ENCODE measurements at regions not wholly inside any gene's neighbourhood (a gene's known extent, or its start where the extent isn't known, plus 50 kb on each side); places are given as distances from the start of the nearest gene placed in this dataset.
"Not testable (repeated sequence)": the region's sequence is repeated elsewhere in the genome, so short reads cannot be mapped to it uniquely, and the experiment has no call there.

DNA sequence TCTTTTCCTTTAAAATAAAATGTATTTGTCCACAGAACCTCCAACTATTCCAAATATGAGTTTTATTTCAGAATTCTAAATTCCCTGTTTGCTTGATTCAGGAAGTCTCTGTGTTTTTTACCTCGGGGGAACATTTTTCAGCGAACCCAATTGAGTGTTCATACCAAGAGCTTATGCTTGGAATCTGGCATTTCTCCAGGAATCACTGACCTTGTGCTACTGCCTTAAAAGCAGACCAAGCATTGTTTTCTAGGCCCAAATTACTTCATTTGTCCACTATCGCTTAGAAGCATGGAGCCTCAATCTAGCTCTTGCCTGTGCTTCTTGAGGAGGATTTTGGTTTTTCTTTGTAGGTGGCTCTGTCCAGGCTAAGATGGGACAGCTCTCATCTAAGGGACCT, 59.4 kb downstream of the EBLN1 start:
- no peak for DNase-seq (ENCODE audit: low spot score)
- TF ChIP-seq, protein P1, sequence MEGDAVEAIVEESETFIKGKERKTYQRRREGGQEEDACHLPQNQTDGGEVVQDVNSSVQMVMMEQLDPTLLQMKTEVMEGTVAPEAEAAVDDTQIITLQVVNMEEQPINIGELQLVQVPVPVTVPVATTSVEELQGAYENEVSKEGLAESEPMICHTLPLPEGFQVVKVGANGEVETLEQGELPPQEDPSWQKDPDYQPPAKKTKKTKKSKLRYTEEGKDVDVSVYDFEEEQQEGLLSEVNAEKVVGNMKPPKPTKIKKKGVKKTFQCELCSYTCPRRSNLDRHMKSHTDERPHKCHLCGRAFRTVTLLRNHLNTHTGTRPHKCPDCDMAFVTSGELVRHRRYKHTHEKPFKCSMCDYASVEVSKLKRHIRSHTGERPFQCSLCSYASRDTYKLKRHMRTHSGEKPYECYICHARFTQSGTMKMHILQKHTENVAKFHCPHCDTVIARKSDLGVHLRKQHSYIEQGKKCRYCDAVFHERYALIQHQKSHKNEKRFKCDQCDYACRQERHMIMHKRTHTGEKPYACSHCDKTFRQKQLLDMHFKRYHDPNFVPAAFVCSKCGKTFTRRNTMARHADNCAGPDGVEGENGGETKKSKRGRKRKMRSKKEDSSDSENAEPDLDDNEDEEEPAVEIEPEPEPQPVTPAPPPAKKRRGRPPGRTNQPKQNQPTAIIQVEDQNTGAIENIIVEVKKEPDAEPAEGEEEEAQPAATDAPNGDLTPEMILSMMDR (IDR thresholded peaks at IDR 0.05; ENCODE audit: extremely low read depth, missing control alignments), result no peak

DNA sequence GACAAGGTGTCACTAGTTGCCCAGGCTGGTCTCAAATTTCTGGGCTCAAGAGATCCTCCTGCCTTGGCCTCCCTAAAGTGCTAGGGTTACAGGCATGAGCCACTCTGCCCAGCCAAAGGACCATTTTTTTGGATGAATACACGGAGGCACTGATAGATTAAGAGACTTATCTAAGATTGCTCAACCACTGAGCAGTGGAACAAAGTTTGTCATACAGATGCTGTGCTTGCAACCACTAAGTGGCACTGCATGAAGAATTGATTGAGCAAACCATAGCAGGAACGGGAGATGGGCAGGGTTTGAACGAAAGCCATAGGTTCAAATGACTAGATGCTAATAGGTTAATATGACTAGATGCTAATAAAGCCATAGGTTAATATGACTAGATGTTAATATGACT, 61.1 kb downstream of the EBLN1 start:
- TF ChIP-seq, protein P1 (IDR thresholded peaks at IDR 0.05; ENCODE audit: extremely low read depth, missing control alignments), result no peak
- DNase-seq (ENCODE audit: low spot score), result no peak

DNA sequence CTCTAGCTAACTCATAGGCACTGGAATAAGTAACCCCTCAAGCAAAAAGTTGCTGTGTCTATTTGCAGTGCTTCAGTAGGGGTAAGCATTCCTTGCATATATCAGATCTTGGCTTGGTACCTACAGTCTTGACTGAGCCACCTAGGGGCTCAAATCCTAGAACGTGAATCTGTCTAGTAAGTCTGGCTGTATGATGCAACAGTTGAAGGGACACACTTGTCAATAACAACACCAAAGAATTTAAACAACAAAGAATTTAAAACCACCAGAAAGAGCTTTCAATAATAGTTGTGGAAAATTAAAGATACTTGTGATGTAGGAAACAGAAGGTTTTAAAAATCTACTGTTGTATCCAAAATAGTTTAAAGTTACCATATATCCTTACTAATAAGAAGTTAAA, 65.4 kb downstream of the EBLN1 start:
- no peak for DNase-seq (ENCODE audit: low spot score)
- TF ChIP-seq, protein P1 (IDR thresholded peaks at IDR 0.05; ENCODE audit: extremely low read depth, missing control alignments), result no peak

DNA sequence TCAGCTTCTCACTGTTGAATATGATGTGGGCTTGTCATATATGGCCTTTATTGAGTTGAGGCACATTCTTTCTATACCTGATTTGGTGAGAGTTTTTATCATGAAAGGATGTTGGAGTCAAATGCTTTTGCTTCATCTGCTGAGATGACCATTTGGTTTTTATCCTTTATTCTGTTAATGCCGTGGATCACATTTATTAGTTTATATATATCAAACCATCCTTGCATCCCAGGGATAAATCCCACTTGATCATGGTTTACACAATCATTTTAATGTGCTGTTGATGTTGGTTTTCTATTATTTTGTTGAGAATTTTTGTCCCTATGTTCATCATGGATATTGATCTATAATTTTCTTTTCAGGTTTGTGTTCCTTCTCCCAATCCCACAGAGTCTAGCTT, 67.0 kb downstream of the EBLN1 start:
- TF ChIP-seq, protein P1 (IDR thresholded peaks at IDR 0.05; ENCODE audit: extremely low read depth, missing control alignments), result no peak

DNA sequence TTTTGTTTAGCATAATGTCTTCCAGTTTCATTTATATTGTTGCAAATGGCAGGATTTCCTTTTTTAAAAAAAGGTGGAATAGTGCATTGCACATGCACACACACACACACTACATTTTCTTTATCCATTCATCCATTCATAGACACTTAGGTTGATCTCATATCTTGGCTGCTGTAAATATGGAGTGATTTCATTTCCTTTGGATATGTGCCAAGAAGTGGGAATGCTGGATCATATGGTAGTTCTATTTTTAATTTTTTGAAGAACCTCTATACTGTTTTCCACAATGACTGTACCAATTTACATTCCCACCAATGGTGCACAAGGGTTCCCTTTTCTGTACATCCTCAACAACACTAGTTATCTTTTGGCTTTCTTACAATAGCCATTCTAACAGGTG, 68.9 kb downstream of the EBLN1 start:
- no peak for DNase-seq (ENCODE audit: low spot score)
- TF ChIP-seq, protein P1 (IDR thresholded peaks at IDR 0.05; ENCODE audit: extremely low read depth, missing control alignments), result no peak

More for the DNA sequence above, 67.0 kb downstream of the EBLN1 start:
- DNase-seq (ENCODE audit: low spot score), result no peak

DNA sequence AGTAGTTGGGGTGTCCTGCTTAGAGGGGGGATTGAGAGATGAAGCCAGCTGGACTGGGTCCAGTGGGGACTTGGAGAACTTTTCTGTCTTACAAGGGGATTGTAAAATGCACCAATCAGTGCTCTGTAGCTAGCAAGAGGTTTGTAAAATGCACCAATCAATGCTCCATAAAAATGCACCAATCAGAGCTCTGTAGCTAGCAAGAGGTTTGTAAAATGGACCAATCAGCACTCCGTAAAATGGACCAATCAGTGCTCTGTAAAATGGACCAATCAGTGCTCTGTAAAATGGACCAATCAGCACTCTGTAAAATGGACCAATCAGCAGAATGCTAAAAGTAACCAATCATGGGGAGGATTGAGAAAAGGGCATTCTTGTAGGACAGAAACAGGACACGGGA, 71.9 kb downstream of the EBLN1 start:
- not testable (repeated sequence) for DNase-seq (ENCODE audit: low spot score)

DNA sequence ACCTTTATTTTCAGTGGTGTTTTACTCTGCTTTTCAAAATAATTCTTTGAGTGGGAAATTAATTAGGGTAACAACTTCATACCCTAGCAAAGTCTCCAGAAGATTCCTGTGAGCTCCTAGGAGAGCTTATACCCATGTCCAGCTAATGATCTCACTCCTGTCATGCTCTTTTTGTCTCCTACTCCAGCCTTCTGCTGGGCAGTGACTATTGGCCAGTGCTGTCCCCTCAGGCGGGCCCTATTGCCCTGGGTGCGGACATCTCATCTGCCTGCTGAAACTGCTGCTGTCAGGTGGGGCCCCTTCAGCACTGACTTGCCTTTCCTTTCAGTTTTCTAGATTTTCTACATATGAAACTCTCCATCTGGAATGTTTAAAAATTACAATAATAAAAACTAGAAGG, 80.3 kb downstream of the EBLN1 start:
- no peak for DNase-seq (ENCODE audit: low spot score)
- TF ChIP-seq, protein P1 (IDR thresholded peaks at IDR 0.05; ENCODE audit: extremely low read depth, missing control alignments), result no peak

DNA sequence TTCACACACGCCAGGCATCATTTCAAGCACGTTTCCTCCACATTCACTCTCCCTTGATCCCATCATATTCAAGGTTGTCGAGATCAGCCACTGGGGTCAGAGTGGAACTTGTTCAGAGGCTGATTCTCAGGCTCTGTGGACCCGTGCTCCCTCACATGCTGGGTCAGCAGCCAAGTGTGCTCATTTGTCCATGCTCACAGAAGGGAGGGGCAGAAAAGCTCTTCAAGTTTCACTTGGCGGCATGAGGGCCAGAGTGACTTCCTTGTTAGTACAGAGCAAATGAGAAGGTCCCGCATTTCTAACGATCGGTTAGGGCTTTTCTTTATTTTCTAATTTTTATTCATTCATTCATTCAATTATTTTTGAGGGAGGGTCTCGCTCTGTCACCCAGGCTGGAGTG, 82.2 kb downstream of the EBLN1 start:
- TF ChIP-seq, protein P1 (IDR thresholded peaks at IDR 0.05; ENCODE audit: extremely low read depth, missing control alignments), result no peak
- no peak for DNase-seq (ENCODE audit: low spot score)

All from GM20000 (cell line).